ENCODE measurements at regions not wholly inside any gene's neighbourhood (a gene's known extent, or its start where the extent isn't known, plus 50 kb on each side); places are given as distances from the start of the nearest gene placed in this dataset.

DNA sequence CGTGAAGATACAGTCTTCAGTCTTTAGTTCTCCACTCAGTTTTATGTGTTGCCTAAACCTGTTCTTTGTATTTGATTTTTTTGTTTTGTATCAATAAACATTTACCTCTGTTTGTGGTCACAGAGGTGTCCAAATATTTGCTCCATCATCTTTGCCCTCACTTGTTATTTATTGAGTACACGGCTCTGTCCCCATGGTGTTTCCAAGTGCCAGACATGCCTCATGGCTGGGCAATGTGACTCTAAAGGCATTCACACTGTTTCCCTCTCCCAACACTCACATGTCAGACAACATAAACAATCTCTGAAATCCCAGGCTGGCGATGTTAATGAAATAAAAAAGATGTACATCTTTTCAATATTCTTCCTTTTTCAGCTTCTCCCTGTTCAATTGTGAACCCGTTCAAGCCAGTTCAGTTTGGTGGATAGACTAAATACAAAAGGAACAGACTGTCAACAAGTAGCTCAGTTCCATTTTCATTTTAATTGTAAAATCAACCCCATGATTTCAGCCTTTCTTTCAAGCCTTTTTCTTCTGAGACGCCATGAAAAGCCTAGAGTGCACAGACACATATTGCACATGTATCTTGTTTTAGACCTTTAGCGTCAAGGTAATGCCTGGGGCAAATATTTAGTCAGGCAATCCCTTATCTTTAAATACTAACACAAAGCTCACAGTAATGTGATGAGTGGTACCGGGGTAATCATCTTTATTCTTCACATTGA lies 680.7 kb downstream of the GALC start:
- DNase-seq: no peak
- Mint-ChIP-seq H3K27me3 (ENCODE audit: low read depth in 2 of 2) (no peaks in the 10 kb centered on the region), H3K36me3 (peaks cover 7% of the 10 kb centered on the region), H3K4me1 (no peaks in the 10 kb centered on the region), H3K27ac (no peak overlapping the region), H3K4me3 (no peak overlapping the region), H3K9me3 (peaks cover 12 to 28% of the 10 kb centered on the region in 2 donors)
- intact Hi-C loops (cut with micrococcal nuclease): no loop called here
- Histone ChIP-seq H3K4me1 (ENCODE audit: control insufficient read depth, insufficient read depth, low read length) (no peaks in the 10 kb centered on the region), H3K9me3 (ENCODE audit: control insufficient read depth, insufficient read depth, low read length) (peaks cover 3% of the 10 kb centered on the region), H3K27me3 (ENCODE audit: control insufficient read depth, insufficient read depth, low read length) (no peaks in the 10 kb centered on the region), H3K27ac (ENCODE audit: low read length) (no peak overlapping the region), H3K4me3 (ENCODE audit: low read length) (no peak overlapping the region), H3K36me3 (ENCODE audit: control insufficient read depth, insufficient read depth, low read length) (no peaks in the 10 kb centered on the region)
- no peak for ATAC-seq
- 93% methylated on average over 6 of the region's 7 CpGs for WGBS (ENCODE audit: insufficient coverage)
- TF ChIP-seq, protein P1, sequence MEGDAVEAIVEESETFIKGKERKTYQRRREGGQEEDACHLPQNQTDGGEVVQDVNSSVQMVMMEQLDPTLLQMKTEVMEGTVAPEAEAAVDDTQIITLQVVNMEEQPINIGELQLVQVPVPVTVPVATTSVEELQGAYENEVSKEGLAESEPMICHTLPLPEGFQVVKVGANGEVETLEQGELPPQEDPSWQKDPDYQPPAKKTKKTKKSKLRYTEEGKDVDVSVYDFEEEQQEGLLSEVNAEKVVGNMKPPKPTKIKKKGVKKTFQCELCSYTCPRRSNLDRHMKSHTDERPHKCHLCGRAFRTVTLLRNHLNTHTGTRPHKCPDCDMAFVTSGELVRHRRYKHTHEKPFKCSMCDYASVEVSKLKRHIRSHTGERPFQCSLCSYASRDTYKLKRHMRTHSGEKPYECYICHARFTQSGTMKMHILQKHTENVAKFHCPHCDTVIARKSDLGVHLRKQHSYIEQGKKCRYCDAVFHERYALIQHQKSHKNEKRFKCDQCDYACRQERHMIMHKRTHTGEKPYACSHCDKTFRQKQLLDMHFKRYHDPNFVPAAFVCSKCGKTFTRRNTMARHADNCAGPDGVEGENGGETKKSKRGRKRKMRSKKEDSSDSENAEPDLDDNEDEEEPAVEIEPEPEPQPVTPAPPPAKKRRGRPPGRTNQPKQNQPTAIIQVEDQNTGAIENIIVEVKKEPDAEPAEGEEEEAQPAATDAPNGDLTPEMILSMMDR (IDR thresholded peaks at IDR 0.05): no peak

DNA sequence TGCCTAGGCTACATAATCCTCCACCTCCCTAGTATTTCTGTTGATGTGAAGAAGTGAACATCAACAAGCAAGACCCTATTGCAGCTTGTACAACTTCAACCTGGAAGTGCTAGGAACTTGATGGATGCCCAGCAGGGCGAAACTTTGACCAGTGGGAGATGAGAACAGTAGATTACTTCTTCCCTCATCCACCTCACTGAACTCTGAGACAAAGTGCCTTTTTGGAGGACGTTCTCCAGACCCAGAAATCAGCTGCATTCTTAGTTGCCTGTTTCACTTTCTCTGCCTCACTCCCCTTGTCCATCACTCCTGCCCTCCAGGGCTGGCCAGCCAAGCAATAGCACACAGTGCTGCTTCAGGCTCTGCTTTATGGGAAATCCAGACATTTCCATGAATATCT lies 683.4 kb downstream of the GALC start:
- Mint-ChIP-seq H3K27me3 (ENCODE audit: low read depth in 2 of 2) (no peaks in the 10 kb centered on the region), H3K4me1 (no peaks in the 10 kb centered on the region), H3K36me3 (peaks cover 7% of the 10 kb centered on the region), H3K9me3 (peaks cover 20 to 28% of the 10 kb centered on the region in 2 donors), H3K4me3 (no peak overlapping the region), H3K27ac (no peak overlapping the region)
- no peak for DNase-seq
- Histone ChIP-seq H3K27ac (ENCODE audit: low read length) (no peak overlapping the region), H3K9me3 (ENCODE audit: control insufficient read depth, insufficient read depth, low read length) (peaks cover 6% of the 10 kb centered on the region), H3K4me3 (ENCODE audit: low read length) (no peak overlapping the region), H3K4me1 (ENCODE audit: control insufficient read depth, insufficient read depth, low read length) (no peaks in the 10 kb centered on the region), H3K27me3 (ENCODE audit: control insufficient read depth, insufficient read depth, low read length) (no peaks in the 10 kb centered on the region), H3K36me3 (ENCODE audit: control insufficient read depth, insufficient read depth, low read length) (no peaks in the 10 kb centered on the region)
- whole genome bisulfite sequencing (ENCODE audit: insufficient coverage): 61% methylated on average over 2 of the region's 2 CpGs
- intact Hi-C loops (cut with micrococcal nuclease): no loop called here
- TF ChIP-seq, protein P1 (IDR thresholded peaks at IDR 0.05): no peak
- ATAC-seq: no peak

DNA sequence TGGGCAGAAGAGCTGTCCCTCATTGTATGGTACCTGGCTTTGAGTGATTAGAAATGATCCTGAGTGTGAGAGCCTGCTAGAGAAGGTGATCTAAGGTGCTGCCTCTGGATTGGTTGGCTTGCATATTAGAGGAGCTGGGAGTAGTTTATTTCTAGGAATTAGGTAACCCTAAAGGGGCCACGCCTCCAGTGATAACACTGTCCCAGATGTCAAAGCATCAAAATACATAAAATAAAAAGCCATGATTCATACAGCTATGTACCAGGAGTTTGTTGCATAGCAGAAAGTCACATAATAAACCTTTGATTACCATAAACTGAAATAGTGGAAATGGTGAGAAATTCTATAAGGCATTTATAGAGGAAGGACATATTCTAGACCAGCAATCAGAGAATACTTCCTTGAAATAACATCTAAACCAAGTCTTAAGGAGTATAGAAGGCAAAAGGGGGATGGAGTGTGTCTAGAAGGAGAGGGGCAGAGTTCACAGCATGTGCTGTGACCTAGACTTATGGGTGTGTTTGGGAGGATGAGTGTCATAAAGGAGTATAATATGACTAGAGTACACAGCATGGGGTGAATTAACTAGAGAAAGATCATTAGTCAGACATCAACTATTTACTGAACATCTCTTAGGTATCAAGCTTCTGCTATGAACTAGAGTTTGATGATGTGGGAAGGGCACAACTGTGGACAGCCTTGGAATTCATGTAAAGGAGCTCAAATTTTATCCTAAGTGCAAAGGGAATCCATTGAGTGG lies 686.4 kb downstream of the GALC start:
- no peaks in the 10 kb centered on the region for H3K27me3 Mint-ChIP-seq (ENCODE audit: low read depth in 2 of 2)
- no peak overlapping the region for H3K4me3 ChIP-seq (ENCODE audit: low read length)
- TF ChIP-seq, protein P1 (IDR thresholded peaks at IDR 0.05): no peak
- no peaks in the 10 kb centered on the region for H3K36me3 ChIP-seq (ENCODE audit: control insufficient read depth, insufficient read depth, low read length)
- H3K4me3 Mint-ChIP-seq: no peak overlapping the region
- peaks cover 6% of the 10 kb centered on the region for H3K36me3 Mint-ChIP-seq
- no peak overlapping the region for H3K27ac ChIP-seq (ENCODE audit: low read length)
- DNase-seq (no peak), ATAC-seq (no peak)
- H3K27me3 ChIP-seq (ENCODE audit: control insufficient read depth, insufficient read depth, low read length): no peaks in the 10 kb centered on the region
- no peak overlapping the region for H3K27ac Mint-ChIP-seq
- no peaks in the 10 kb centered on the region for H3K4me1 ChIP-seq (ENCODE audit: control insufficient read depth, insufficient read depth, low read length)
- WGBS (ENCODE audit: insufficient coverage): no CpG with 5 or more reads among the region's 1 CpG
- peaks cover 19 to 22% of the 10 kb centered on the region in 2 donors for H3K9me3 Mint-ChIP-seq
- intact Hi-C loops (cut with micrococcal nuclease): no loop called here
- H3K4me1 Mint-ChIP-seq: no peaks in the 10 kb centered on the region
- H3K9me3 ChIP-seq (ENCODE audit: control insufficient read depth, insufficient read depth, low read length): peaks cover 6% of the 10 kb centered on the region
